HG03439 (cell line): ENCODE measurements at regions not wholly inside any gene's neighbourhood (a gene's known extent, or its start where the extent isn't known, plus 50 kb on each side); places are given as distances from the start of the nearest gene placed in this dataset.
"Not testable (repeated sequence)": the region's sequence is repeated elsewhere in the genome, so short reads cannot be mapped to it uniquely, and the experiment has no call there.

Experiments
- ATAC-seq: cut with Tn5 transposase; IDR thresholded peaks from one replicate; pipeline ENCODE4 v1.9.1; 2021; ENCODE audit warnings: mild to moderate bottlenecking, moderate library complexity; ENCODE audit not compliant: unreplicated experiment

GRCh38 chr17:71494062-71494855, 626.6 kb upstream of the SOX9 start:
- ATAC-seq, result no peak

- no peak for ATAC-seq
These were observed 625.4 kb upstream of the SOX9 start for GRCh38 chr17:71495420-71495819.

GRCh38 chr17:71496552-71496951, 624.3 kb upstream of the SOX9 start:
- ATAC-seq, result no peak

GRCh38 chr17:71500761-71501555, 619.9 kb upstream of the SOX9 start:
- ATAC-seq, result no peak

GRCh38 chr17:71501711-71502110, 619.1 kb upstream of the SOX9 start:
- ATAC-seq, result no peak

GRCh38 chr17:71502443-71502842, 618.4 kb upstream of the SOX9 start:
- no peak for ATAC-seq

- no peak for ATAC-seq
These were observed 616.9 kb upstream of the SOX9 start for GRCh38 chr17:71503710-71504465.

GRCh38 chr17:71505200-71505599, 615.6 kb upstream of the SOX9 start:
- ATAC-seq, result no peak

- ATAC-seq, result no peak
These were observed 614.8 kb upstream of the SOX9 start for GRCh38 chr17:71505981-71506380.

GRCh38 chr17:71511266-71511995, 609.4 kb upstream of the SOX9 start:
- ATAC-seq, result no peak

- ATAC-seq, result not testable (repeated sequence)
These were observed 607.1 kb upstream of the SOX9 start for GRCh38 chr17:71513725-71514124.

- ATAC-seq, result no peak
These were observed 604.7 kb upstream of the SOX9 start for GRCh38 chr17:71516149-71516548.

- no peak for ATAC-seq
These were observed 601.5 kb upstream of the SOX9 start for GRCh38 chr17:71519285-71519684.

GRCh38 chr17:71521724-71522123, 599.1 kb upstream of the SOX9 start:
- ATAC-seq, result no peak

- no peak for ATAC-seq
These were observed 598.4 kb upstream of the SOX9 start for GRCh38 chr17:71522383-71522782.

- ATAC-seq, result no peak
These were observed 593.5 kb upstream of the SOX9 start for GRCh38 chr17:71527311-71527710.

GRCh38 chr17:71528210-71528609, 592.6 kb upstream of the SOX9 start:
- no peak for ATAC-seq

- ATAC-seq, result no peak
These were observed 590.6 kb upstream of the SOX9 start for GRCh38 chr17:71530248-71530647.

GRCh38 chr17:71535321-71535720, 585.5 kb upstream of the SOX9 start:
- no peak for ATAC-seq

GRCh38 chr17:71546419-71546818, 574.4 kb upstream of the SOX9 start:
- ATAC-seq, result no peak

- ATAC-seq, result no peak
These were observed 572.9 kb upstream of the SOX9 start for GRCh38 chr17:71547904-71548303.
